ENCODE measurements at regions not wholly inside any gene's neighbourhood (a gene's known extent, or its start where the extent isn't known, plus 50 kb on each side); places are given as distances from the start of the nearest gene placed in this dataset.
"Not testable (repeated sequence)": the region's sequence is repeated elsewhere in the genome, so short reads cannot be mapped to it uniquely, and the experiment has no call there.

- not testable (repeated sequence) for H3K27ac ChIP-seq (ENCODE audit: low read length); H3K27me3 ChIP-seq (ENCODE audit: control insufficient read depth, insufficient read depth, low read length); H3K9ac ChIP-seq (ENCODE audit: low read length); H3K4me3 ChIP-seq (ENCODE audit: low read length); H3K9me3 ChIP-seq (ENCODE audit: control insufficient read depth, low read depth, low read length); H3K4me1 ChIP-seq (ENCODE audit: control insufficient read depth, low read depth, low read length); H3K36me3 ChIP-seq (ENCODE audit: control insufficient read depth, low read depth, low read length)
Observed at GRCh38 chr1:120598331-120598951, 125.3 kb upstream of the NBPF26 start.

GRCh38 chr1:120599511-120599910 is 124.2 kb upstream of the NBPF26 start:
- not testable (repeated sequence) for H3K27me3 ChIP-seq (ENCODE audit: control insufficient read depth, insufficient read depth, low read length); H3K27ac ChIP-seq (ENCODE audit: low read length); H3K9ac ChIP-seq (ENCODE audit: low read length); H3K4me3 ChIP-seq (ENCODE audit: low read length); H3K4me1 ChIP-seq (ENCODE audit: control insufficient read depth, low read depth, low read length); H3K36me3 ChIP-seq (ENCODE audit: control insufficient read depth, low read depth, low read length); H3K9me3 ChIP-seq (ENCODE audit: control insufficient read depth, low read depth, low read length)

GRCh38 chr1:120600442-120601041 is 123.2 kb upstream of the NBPF26 start:
- H3K9me3 ChIP-seq (ENCODE audit: control insufficient read depth, low read depth, low read length); H3K27me3 ChIP-seq (ENCODE audit: control insufficient read depth, insufficient read depth, low read length); H3K27ac ChIP-seq (ENCODE audit: low read length); H3K4me1 ChIP-seq (ENCODE audit: control insufficient read depth, low read depth, low read length); H3K36me3 ChIP-seq (ENCODE audit: control insufficient read depth, low read depth, low read length); H3K4me3 ChIP-seq (ENCODE audit: low read length); H3K9ac ChIP-seq (ENCODE audit: low read length): not testable (repeated sequence)

- not testable (repeated sequence) for H3K9ac ChIP-seq (ENCODE audit: low read length); H3K4me3 ChIP-seq (ENCODE audit: low read length); H3K4me1 ChIP-seq (ENCODE audit: control insufficient read depth, low read depth, low read length); H3K9me3 ChIP-seq (ENCODE audit: control insufficient read depth, low read depth, low read length); H3K36me3 ChIP-seq (ENCODE audit: control insufficient read depth, low read depth, low read length); H3K27ac ChIP-seq (ENCODE audit: low read length); H3K27me3 ChIP-seq (ENCODE audit: control insufficient read depth, insufficient read depth, low read length)
Observed at GRCh38 chr1:120607882-120608281, 115.9 kb upstream of the NBPF26 start.

GRCh38 chr1:120608314-120609014 is 115.3 kb upstream of the NBPF26 start:
- not testable (repeated sequence) for H3K27me3 ChIP-seq (ENCODE audit: control insufficient read depth, insufficient read depth, low read length); H3K27ac ChIP-seq (ENCODE audit: low read length); H3K4me3 ChIP-seq (ENCODE audit: low read length); H3K36me3 ChIP-seq (ENCODE audit: control insufficient read depth, low read depth, low read length); H3K9ac ChIP-seq (ENCODE audit: low read length); H3K4me1 ChIP-seq (ENCODE audit: control insufficient read depth, low read depth, low read length); H3K9me3 ChIP-seq (ENCODE audit: control insufficient read depth, low read depth, low read length)

GRCh38 chr1:120609015-120609573 is 114.7 kb upstream of the NBPF26 start:
- H3K27me3 ChIP-seq (ENCODE audit: control insufficient read depth, insufficient read depth, low read length); H3K27ac ChIP-seq (ENCODE audit: low read length); H3K4me3 ChIP-seq (ENCODE audit: low read length); H3K36me3 ChIP-seq (ENCODE audit: control insufficient read depth, low read depth, low read length); H3K9ac ChIP-seq (ENCODE audit: low read length); H3K9me3 ChIP-seq (ENCODE audit: control insufficient read depth, low read depth, low read length); H3K4me1 ChIP-seq (ENCODE audit: control insufficient read depth, low read depth, low read length): not testable (repeated sequence)

- H3K36me3 ChIP-seq (ENCODE audit: control insufficient read depth, low read depth, low read length); H3K27me3 ChIP-seq (ENCODE audit: control insufficient read depth, insufficient read depth, low read length); H3K9me3 ChIP-seq (ENCODE audit: control insufficient read depth, low read depth, low read length); H3K4me3 ChIP-seq (ENCODE audit: low read length); H3K4me1 ChIP-seq (ENCODE audit: control insufficient read depth, low read depth, low read length); H3K27ac ChIP-seq (ENCODE audit: low read length); H3K9ac ChIP-seq (ENCODE audit: low read length): not testable (repeated sequence)
Observed at GRCh38 chr1:120609834-120610233, 113.9 kb upstream of the NBPF26 start.

- not testable (repeated sequence) for H3K27ac ChIP-seq (ENCODE audit: low read length); H3K4me3 ChIP-seq (ENCODE audit: low read length); H3K4me1 ChIP-seq (ENCODE audit: control insufficient read depth, low read depth, low read length)
Observed at GRCh38 chr1:120614931-120615639, 108.7 kb upstream of the NBPF26 start.

GRCh38 chr1:120617493-120617892 is 106.3 kb upstream of the NBPF26 start:
- H3K27me3 ChIP-seq (ENCODE audit: control insufficient read depth, insufficient read depth, low read length); H3K9me3 ChIP-seq (ENCODE audit: control insufficient read depth, low read depth, low read length); H3K4me3 ChIP-seq (ENCODE audit: low read length); H3K27ac ChIP-seq (ENCODE audit: low read length); H3K9ac ChIP-seq (ENCODE audit: low read length); H3K4me1 ChIP-seq (ENCODE audit: control insufficient read depth, low read depth, low read length); H3K36me3 ChIP-seq (ENCODE audit: control insufficient read depth, low read depth, low read length): not testable (repeated sequence)

More at GRCh38 chr1:120614931-120615639, 108.7 kb upstream of the NBPF26 start:
- not testable (repeated sequence) for H3K9ac ChIP-seq (ENCODE audit: low read length); H3K27me3 ChIP-seq (ENCODE audit: control insufficient read depth, insufficient read depth, low read length); H3K9me3 ChIP-seq (ENCODE audit: control insufficient read depth, low read depth, low read length); H3K36me3 ChIP-seq (ENCODE audit: control insufficient read depth, low read depth, low read length)

- H3K27ac ChIP-seq (ENCODE audit: low read length); H3K4me1 ChIP-seq (ENCODE audit: control insufficient read depth, low read depth, low read length); H3K36me3 ChIP-seq (ENCODE audit: control insufficient read depth, low read depth, low read length); H3K9me3 ChIP-seq (ENCODE audit: control insufficient read depth, low read depth, low read length); H3K9ac ChIP-seq (ENCODE audit: low read length); H3K4me3 ChIP-seq (ENCODE audit: low read length); H3K27me3 ChIP-seq (ENCODE audit: control insufficient read depth, insufficient read depth, low read length): not testable (repeated sequence)
Observed at GRCh38 chr1:120619867-120620692, 103.7 kb upstream of the NBPF26 start.

GRCh38 chr1:120620693-120620969 is 103.1 kb upstream of the NBPF26 start:
- not testable (repeated sequence) for H3K27me3 ChIP-seq (ENCODE audit: control insufficient read depth, insufficient read depth, low read length); H3K27ac ChIP-seq (ENCODE audit: low read length); H3K4me3 ChIP-seq (ENCODE audit: low read length); H3K9ac ChIP-seq (ENCODE audit: low read length); H3K9me3 ChIP-seq (ENCODE audit: control insufficient read depth, low read depth, low read length); H3K4me1 ChIP-seq (ENCODE audit: control insufficient read depth, low read depth, low read length); H3K36me3 ChIP-seq (ENCODE audit: control insufficient read depth, low read depth, low read length)

All from iPS-18a (cell line).